Loucy (cell line): ENCODE measurements at regions not wholly inside any gene's neighbourhood (a gene's known extent, or its start where the extent isn't known, plus 50 kb on each side); places are given as distances from the start of the nearest gene placed in this dataset.

ENCODE experiments used
- H2AFZ ChIP-seq: fragments of 200-600 bp; sonication (generic); 2 replicates; pipeline ENCODE4 v1.6.0; 2016; ENCODE audit warnings: antibody characterized with exemption, mild to moderate bottlenecking, low read length, moderate library complexity
- H3F3A ChIP-seq: fragments of 200-600 bp; 2 replicates; pipeline ENCODE4 v1.6.0; 2016; ENCODE audit warnings: antibody characterized with exemption, low read depth, mild to moderate bottlenecking
- H3K27me3 ChIP-seq: fragments of 200-600 bp; sonication (generic); 2 replicates; pipeline ENCODE4 v1.6.1; 2014; ENCODE audit warnings: low read length, mild to moderate bottlenecking; ENCODE audit not compliant: insufficient read depth, poor library complexity, severe bottlenecking
- H3K36me3 ChIP-seq: fragments of 200-600 bp; sonication (generic); 2 replicates; pipeline ENCODE4 v1.6.1; 2016; ENCODE audit warnings: low read length; ENCODE audit not compliant: insufficient read depth
- H3K4me1 ChIP-seq: fragments of 200-600 bp; sonication (generic); 2 replicates; pipeline ENCODE4 v1.5.1; 2014; ENCODE audit warnings: low read length, mild to moderate bottlenecking; ENCODE audit not compliant: insufficient read depth, poor library complexity, severe bottlenecking
- H3K4me2 ChIP-seq: fragments of 200-600 bp; sonication (generic); 2 replicates; pipeline ENCODE4 v1.6.0; 2014; ENCODE audit warnings: antibody characterized with exemption, low read length, low read depth, mild to moderate bottlenecking; ENCODE audit not compliant: poor library complexity, severe bottlenecking
- H3K4me3 ChIP-seq: fragments of 200-600 bp; sonication (generic); 2 replicates; pipeline ENCODE4 v1.5.1; 2014; ENCODE audit warnings: low read length, mild to moderate bottlenecking, mixed read lengths; ENCODE audit not compliant: poor library complexity, severe bottlenecking
- H3K79me2 ChIP-seq: fragments of 200-600 bp; sonication (generic); 2 replicates; pipeline ENCODE4 v1.6.1; 2014; ENCODE audit warnings: low read length; ENCODE audit not compliant: insufficient read depth
- H3K9ac ChIP-seq: fragments of 200-600 bp; sonication (generic); 2 replicates; pipeline ENCODE4 v1.6.0; 2014; ENCODE audit warnings: mild to moderate bottlenecking, low read depth, low read length, moderate library complexity; ENCODE audit not compliant: poor library complexity, severe bottlenecking
- H3K9me2 ChIP-seq: fragments of 200-600 bp; sonication (generic); replicated peaks from 2 replicates; pipeline ENCODE4 v1.6.1; 2016; ENCODE audit warnings: low read depth, low read length, mixed read lengths
- H3K9me3 ChIP-seq: fragments of 200-600 bp; sonication (generic); 2 replicates; pipeline ENCODE4 v1.6.1; 2014; ENCODE audit warnings: mild to moderate bottlenecking, antibody characterized with exemption, low read length, low read depth; ENCODE audit not compliant: insufficient read depth
- H4K20me1 ChIP-seq: fragments of 200-600 bp; sonication (generic); 2 replicates; pipeline ENCODE4 v1.6.0; 2014; ENCODE audit warnings: antibody characterized with exemption, low read length, mild to moderate bottlenecking; ENCODE audit not compliant: insufficient read depth, poor library complexity, severe bottlenecking
- EZH2phosphoT487 ChIP-seq: fragments of 200-600 bp; IDR thresholded peaks from 2 replicates; pipeline ENCODE4 v1.6.1; 2018; ENCODE audit warnings: antibody characterized with exemption, mild to moderate bottlenecking, moderate library complexity, borderline replicate concordance
- TF ChIP-seq, protein P1 (sequence below): fragments of 200-600 bp; sonication (generic); conservative IDR thresholded peaks from 2 replicates; pipeline ENCODE4 v1.5.1; 2014; ENCODE audit warnings: mild to moderate bottlenecking, antibody characterized with exemption, low read length

DNA sequence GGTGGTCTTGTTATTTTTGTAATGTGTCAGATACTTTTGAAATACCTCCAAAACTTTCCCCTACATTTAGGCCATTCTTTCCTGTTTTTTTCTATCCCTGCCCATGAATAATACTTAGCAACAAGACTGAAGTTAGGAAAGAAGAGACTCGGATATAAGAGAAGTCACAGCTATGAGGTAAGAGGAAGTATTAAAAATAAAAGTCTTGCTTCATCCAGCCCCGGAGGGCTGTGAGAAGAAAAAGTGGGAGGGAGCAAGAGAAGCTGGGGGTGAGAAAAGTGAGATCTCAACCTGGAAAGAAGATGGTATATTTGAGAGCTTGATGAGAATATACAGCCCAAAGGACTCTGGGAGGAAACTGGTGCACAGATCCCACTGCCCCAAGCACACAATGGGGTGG lies 213.5 kb upstream of the CDIN1 start:
- H2AFZ ChIP-seq = no peak overlapping the region
- TF ChIP-seq, protein P1, sequence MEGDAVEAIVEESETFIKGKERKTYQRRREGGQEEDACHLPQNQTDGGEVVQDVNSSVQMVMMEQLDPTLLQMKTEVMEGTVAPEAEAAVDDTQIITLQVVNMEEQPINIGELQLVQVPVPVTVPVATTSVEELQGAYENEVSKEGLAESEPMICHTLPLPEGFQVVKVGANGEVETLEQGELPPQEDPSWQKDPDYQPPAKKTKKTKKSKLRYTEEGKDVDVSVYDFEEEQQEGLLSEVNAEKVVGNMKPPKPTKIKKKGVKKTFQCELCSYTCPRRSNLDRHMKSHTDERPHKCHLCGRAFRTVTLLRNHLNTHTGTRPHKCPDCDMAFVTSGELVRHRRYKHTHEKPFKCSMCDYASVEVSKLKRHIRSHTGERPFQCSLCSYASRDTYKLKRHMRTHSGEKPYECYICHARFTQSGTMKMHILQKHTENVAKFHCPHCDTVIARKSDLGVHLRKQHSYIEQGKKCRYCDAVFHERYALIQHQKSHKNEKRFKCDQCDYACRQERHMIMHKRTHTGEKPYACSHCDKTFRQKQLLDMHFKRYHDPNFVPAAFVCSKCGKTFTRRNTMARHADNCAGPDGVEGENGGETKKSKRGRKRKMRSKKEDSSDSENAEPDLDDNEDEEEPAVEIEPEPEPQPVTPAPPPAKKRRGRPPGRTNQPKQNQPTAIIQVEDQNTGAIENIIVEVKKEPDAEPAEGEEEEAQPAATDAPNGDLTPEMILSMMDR = no peak
- TF ChIP-seq EZH2phosphoT487 = no peak
- no peak overlapping the region for H3K4me2 ChIP-seq
- H3F3A ChIP-seq = no peaks in the 10 kb centered on the region
- H3K4me3 ChIP-seq = no peak overlapping the region
- no peak overlapping the region for H3K9ac ChIP-seq
- no peaks in the 10 kb centered on the region for H3K36me3 ChIP-seq
- no peaks in the 10 kb centered on the region for H3K27me3 ChIP-seq
- H3K79me2 ChIP-seq = no peaks in the 10 kb centered on the region
- no peaks in the 10 kb centered on the region for H3K9me2 ChIP-seq
- H3K9me3 ChIP-seq = no peaks in the 10 kb centered on the region
- H4K20me1 ChIP-seq = no peaks in the 10 kb centered on the region
- H3K4me1 ChIP-seq = no peaks in the 10 kb centered on the region

DNA sequence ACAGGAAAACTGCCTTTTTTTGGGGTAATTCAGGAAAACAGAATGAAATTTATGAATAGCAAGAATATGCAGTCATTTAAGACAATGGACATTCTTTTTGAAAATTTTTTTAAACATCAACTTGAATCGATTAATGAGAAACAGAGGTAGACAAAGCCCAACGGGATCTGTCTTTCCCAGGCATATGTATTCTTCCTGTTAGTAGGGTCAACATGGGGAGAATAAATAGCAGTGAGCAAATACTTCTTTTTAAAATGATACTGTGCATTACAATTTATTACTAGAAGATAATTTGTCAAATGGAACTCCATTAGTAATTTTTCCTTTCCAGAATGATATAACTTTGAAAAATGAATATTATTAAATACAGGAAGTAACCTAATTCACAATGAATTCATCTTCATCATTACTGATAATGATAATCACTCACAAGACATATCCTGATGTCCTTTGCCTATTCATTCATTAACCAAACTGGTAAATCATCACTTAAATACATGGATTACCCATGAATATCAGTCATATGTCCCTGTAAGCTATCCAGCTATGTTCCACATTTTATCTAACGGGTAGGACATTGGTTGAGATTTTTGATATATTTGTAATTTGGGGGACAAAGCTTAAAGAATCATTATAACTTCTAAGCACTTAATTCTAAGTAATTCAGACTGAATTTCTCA lies 209.2 kb upstream of the CDIN1 start:
- no peak overlapping the region for H3K4me3 ChIP-seq
- no peak overlapping the region for H3K9ac ChIP-seq
- H3K9me3 ChIP-seq = no peaks in the 10 kb centered on the region
- TF ChIP-seq EZH2phosphoT487 = no peak
- TF ChIP-seq, protein P1 = no peak
- no peaks in the 10 kb centered on the region for H4K20me1 ChIP-seq
- H3K27me3 ChIP-seq = no peaks in the 10 kb centered on the region
- H3K79me2 ChIP-seq = no peaks in the 10 kb centered on the region
- no peak overlapping the region for H3K4me2 ChIP-seq
- no peaks in the 10 kb centered on the region for H3K36me3 ChIP-seq
- H2AFZ ChIP-seq = no peak overlapping the region
- H3F3A ChIP-seq = no peaks in the 10 kb centered on the region
- no peaks in the 10 kb centered on the region for H3K4me1 ChIP-seq
- H3K9me2 ChIP-seq = no peaks in the 10 kb centered on the region

DNA sequence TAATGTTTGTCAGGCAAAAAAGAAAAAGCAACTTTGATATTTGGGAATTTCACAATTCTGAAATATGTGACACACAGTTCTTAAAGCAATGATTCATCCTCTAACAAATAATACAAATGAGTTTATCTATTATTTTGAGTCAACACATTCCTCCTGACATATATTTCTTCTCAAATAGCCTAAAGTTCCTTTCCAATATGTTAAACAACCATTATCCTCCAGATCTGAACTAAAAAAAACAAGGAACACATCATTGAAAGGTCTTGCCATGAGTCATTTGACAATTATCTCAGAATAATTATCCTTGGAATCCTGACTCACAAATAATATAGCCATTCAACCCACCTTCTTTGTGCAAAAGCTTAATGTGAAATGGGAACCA lies 208.7 kb upstream of the CDIN1 start:
- Histone ChIP-seq H3K79me2 (no peaks in the 10 kb centered on the region), H3K4me2 (no peak overlapping the region), H3K9me3 (no peaks in the 10 kb centered on the region), H4K20me1 (no peaks in the 10 kb centered on the region), H2AFZ (no peak overlapping the region), H3K4me3 (no peak overlapping the region), H3K36me3 (no peaks in the 10 kb centered on the region), H3K9ac (no peak overlapping the region), H3F3A (no peaks in the 10 kb centered on the region), H3K4me1 (no peaks in the 10 kb centered on the region), H3K9me2 (no peaks in the 10 kb centered on the region), H3K27me3 (no peaks in the 10 kb centered on the region)
- no peak for TF ChIP-seq EZH2phosphoT487
- TF ChIP-seq, protein P1 = no peak
